A549 (cell line): ENCODE measurements at regions not wholly inside any gene's neighbourhood (a gene's known extent, or its start where the extent isn't known, plus 50 kb on each side); places are given as distances from the start of the nearest gene placed in this dataset.

Experiments used
- CTCF ChIP-seq: fragments of >200 bp; sonication (Bioruptor Twin); formaldehyde crosslinking; IDR thresholded peaks from 3 replicates; pipeline ENCODE4 v1.5.1; 2016
- EHMT2 ChIP-seq: fragments of 200-600 bp; sonication (generic); IDR thresholded peaks from 2 replicates; pipeline ENCODE4 v1.6.1; 2016; ENCODE audit warnings: antibody characterized with exemption, low read depth, mild to moderate bottlenecking, moderate library complexity
- EP300 ChIP-seq, 2 experiments: fragments of >200 bp; sonication (Bioruptor Twin); formaldehyde crosslinking; IDR thresholded peaks; 2 replicates in 1 of 2; 3 replicates in 1 of 2; pipeline ENCODE4 v1.6.1; 2016 to 2017
- ESRRA ChIP-seq: fragments of 150-350 bp; IDR thresholded peaks from 2 replicates; pipeline ENCODE4 v1.6.1; 2014; ENCODE audit warnings: mild to moderate bottlenecking, low read length, borderline replicate concordance
- JUNB ChIP-seq: fragments of >200 bp; sonication (Bioruptor Twin); formaldehyde crosslinking; IDR thresholded peaks from 2 replicates; pipeline ENCODE4 v1.6.1; 2016
- ZFP36 ChIP-seq: fragments of 450-650 bp; IDR thresholded peaks from 2 replicates; pipeline ENCODE4 v1.6.1; 2014; ENCODE audit warnings: borderline replicate concordance; ENCODE audit not compliant: partially characterized antibody
- TF ChIP-seq, protein P1 (sequence below): fragments of 150-350 bp; IDR thresholded peaks from 2 replicates; pipeline ENCODE4 v1.6.1; 2014; ENCODE audit warnings: low read depth, mild to moderate bottlenecking, low read length

GRCh38 chr2:189248141-189248540 lies 68.6 kb upstream of the COL5A2 start:
- TF ChIP-seq CTCF (no peak), EP300 (IDR thresholded peaks at IDR 0.05) (no peak), ESRRA (no peak), ZFP36 (no peak), EHMT2 (no peak), JUNB (no peak)
- TF ChIP-seq, protein P1, sequence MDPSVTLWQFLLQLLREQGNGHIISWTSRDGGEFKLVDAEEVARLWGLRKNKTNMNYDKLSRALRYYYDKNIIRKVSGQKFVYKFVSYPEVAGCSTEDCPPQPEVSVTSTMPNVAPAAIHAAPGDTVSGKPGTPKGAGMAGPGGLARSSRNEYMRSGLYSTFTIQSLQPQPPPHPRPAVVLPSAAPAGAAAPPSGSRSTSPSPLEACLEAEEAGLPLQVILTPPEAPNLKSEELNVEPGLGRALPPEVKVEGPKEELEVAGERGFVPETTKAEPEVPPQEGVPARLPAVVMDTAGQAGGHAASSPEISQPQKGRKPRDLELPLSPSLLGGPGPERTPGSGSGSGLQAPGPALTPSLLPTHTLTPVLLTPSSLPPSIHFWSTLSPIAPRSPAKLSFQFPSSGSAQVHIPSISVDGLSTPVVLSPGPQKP = no peak
